GM23248 (cell line): ENCODE measurements at regions not wholly inside any gene's neighbourhood (a gene's known extent, or its start where the extent isn't known, plus 50 kb on each side); places are given as distances from the start of the nearest gene placed in this dataset.

Source experiments
- EZH2 ChIP-seq: fragments of 200-600 bp; sonication (generic); IDR thresholded peaks from 2 replicates; pipeline ENCODE4 v1.6.1; 2018; ENCODE audit warnings: antibody characterized with exemption, mild to moderate bottlenecking; ENCODE audit not compliant: insufficient read depth, poor library complexity, severe bottlenecking
- EZH2phosphoT487 ChIP-seq: fragments of 200-600 bp; sonication (generic); IDR thresholded peaks from 2 replicates; pipeline ENCODE4 v1.6.1; 2018; ENCODE audit warnings: antibody characterized with exemption, moderate library complexity, mild to moderate bottlenecking, low read depth; ENCODE audit not compliant: insufficient read depth

GRCh38 chr16:63877401-63877800, 1244.5 kb downstream of the CDH11 start:
- no peak for TF ChIP-seq EZH2
- TF ChIP-seq EZH2phosphoT487 = no peak
